HG03095 (cell line): ENCODE measurements at regions not wholly inside any gene's neighbourhood (a gene's known extent, or its start where the extent isn't known, plus 50 kb on each side); places are given as distances from the start of the nearest gene placed in this dataset.

Experiments used
- ATAC-seq: cut with Tn5 transposase; IDR thresholded peaks from one replicate; pipeline ENCODE4 v1.9.1; 2021; ENCODE audit warnings: moderate library complexity; ENCODE audit not compliant: unreplicated experiment

- no peak for ATAC-seq
These were observed 349.3 kb downstream of the FBXO8 start for GRCh38 chr4:173934201-173934600.

- ATAC-seq, result no peak
These were observed 350.8 kb downstream of the FBXO8 start for GRCh38 chr4:173932701-173933100.

GRCh38 chr4:173930329-173930967, 353.0 kb downstream of the FBXO8 start:
- ATAC-seq, result no peak

GRCh38 chr4:173929921-173930320, 353.5 kb downstream of the FBXO8 start:
- no peak for ATAC-seq

- ATAC-seq, result no peak
These were observed 358.9 kb downstream of the FBXO8 start for GRCh38 chr4:173924561-173924960.

GRCh38 chr4:173919861-173920260, 363.6 kb downstream of the FBXO8 start:
- ATAC-seq, result no peak

GRCh38 chr4:173919196-173919595, 364.3 kb downstream of the FBXO8 start:
- ATAC-seq, result no peak

GRCh38 chr4:173917255-173917960, 366.1 kb downstream of the FBXO8 start:
- no peak for ATAC-seq

- no peak for ATAC-seq
These were observed 370.0 kb downstream of the FBXO8 start for GRCh38 chr4:173913496-173913895.

GRCh38 chr4:173912384-173912783, 371.1 kb downstream of the FBXO8 start:
- no peak for ATAC-seq

GRCh38 chr4:173910891-173911290, 372.6 kb downstream of the FBXO8 start:
- no peak for ATAC-seq

GRCh38 chr4:173909294-173909693, 374.2 kb downstream of the FBXO8 start:
- no peak for ATAC-seq

GRCh38 chr4:173899813-173900212, 369.8 kb upstream of the HAND2 start:
- no peak for ATAC-seq

GRCh38 chr4:173891072-173891471, 361.0 kb upstream of the HAND2 start:
- ATAC-seq, result no peak

GRCh38 chr4:173883821-173884220, 353.8 kb upstream of the HAND2 start:
- no peak for ATAC-seq

- no peak for ATAC-seq
These were observed 350.9 kb upstream of the HAND2 start for GRCh38 chr4:173880897-173881296.

- ATAC-seq, result no peak
These were observed 349.5 kb upstream of the HAND2 start for GRCh38 chr4:173879509-173879908.

- ATAC-seq, result no peak
These were observed 348.7 kb upstream of the HAND2 start for GRCh38 chr4:173878701-173879100.

GRCh38 chr4:173871643-173872042, 341.6 kb upstream of the HAND2 start:
- no peak for ATAC-seq

GRCh38 chr4:173866322-173867026, 336.4 kb upstream of the HAND2 start:
- ATAC-seq, result no peak

GRCh38 chr4:173862754-173863153, 332.7 kb upstream of the HAND2 start:
- ATAC-seq, result no peak

- ATAC-seq, result no peak
These were observed 330.1 kb upstream of the HAND2 start for GRCh38 chr4:173860094-173860493.
